ENCODE measurements at regions not wholly inside any gene's neighbourhood (a gene's known extent, or its start where the extent isn't known, plus 50 kb on each side); places are given as distances from the start of the nearest gene placed in this dataset.
A peak's percentile ranks its signal among the peaks of the same experiment; 100 is the strongest.
"Not testable (repeated sequence)": the region's sequence is repeated elsewhere in the genome, so short reads cannot be mapped to it uniquely, and the experiment has no call there.

DNA sequence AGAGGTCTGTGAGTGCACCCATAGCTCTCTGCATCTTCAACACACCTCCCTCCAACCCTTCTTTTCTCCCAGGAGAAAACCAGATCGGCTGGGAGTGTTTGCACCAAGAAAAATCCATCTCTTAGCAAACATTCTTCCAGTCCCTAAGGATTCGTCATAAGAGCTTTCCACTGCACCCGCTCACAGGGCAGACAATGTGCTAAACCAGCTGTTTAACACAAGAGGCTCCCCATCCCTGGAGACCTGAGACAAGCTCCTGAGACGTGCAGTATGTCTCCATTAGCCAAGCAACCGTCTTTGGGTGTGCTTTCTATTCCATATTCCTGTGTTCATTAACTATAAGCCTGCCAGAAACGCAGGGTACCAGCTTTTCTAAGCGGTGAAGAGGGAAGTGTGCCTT, 93.6 kb upstream of the ZNF462 start:
- no peak for DNase-seq (ENCODE audit: low read depth in 4 of 4, low spot score in 3 of 4)

DNA sequence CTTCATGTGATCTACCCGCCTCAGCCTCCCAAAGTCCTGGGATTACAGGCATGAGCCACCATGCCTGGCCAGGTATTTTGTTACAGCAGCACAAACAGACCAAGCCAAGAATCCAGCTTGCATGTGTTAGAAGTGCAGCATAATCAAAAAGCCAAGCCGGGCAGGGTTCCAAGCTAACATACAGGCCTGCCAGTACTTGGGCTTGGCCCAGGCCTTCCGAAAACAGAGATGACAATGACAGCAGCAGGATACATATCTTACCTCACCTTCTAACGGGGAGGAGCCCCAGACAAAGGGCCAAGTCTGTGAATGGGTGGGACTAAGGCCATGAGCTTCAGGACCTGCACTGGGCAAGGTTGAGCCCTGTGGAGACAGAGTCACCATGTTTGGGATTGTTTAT, 91.4 kb upstream of the ZNF462 start:
- DNase-seq (ENCODE audit: low read depth in 4 of 4, low spot score in 3 of 4): no peak

DNA sequence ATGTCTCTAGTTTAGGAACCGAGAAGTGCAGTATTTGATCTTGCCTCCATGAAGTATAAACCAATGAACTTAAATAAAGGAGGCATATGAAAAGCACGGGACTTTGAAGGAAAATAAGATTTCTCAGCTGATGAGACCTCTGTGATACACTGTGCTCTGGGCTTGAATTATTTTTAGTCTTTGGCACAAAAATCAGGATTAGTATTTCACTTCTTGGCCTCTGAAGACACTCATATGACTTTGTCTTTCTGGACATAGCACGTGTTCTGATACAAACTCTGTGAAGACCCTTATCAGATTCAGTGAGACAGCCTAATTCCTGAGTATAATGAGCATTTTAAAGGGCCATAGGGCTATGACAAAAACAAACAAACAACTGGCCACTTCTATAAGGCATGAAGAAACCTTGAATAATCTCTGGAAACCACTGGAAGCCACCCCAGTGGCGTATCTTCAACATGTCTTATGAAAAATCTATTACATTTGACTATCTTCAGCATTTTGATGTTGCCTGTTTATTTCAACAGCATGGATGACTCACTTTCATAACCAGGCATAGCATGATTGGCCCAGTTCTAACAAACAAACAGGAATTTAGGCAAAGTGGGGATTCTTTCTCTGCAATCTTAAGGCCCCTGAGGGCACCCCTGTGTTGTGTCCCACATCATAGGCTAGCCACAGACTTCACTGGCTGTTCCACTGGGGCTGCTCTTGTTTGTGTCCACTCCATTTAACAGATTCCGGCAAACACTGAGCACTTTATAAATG, 90.3 kb upstream of the ZNF462 start:
- no peak for DNase-seq (ENCODE audit: low read depth in 4 of 4, low spot score in 3 of 4)

DNA sequence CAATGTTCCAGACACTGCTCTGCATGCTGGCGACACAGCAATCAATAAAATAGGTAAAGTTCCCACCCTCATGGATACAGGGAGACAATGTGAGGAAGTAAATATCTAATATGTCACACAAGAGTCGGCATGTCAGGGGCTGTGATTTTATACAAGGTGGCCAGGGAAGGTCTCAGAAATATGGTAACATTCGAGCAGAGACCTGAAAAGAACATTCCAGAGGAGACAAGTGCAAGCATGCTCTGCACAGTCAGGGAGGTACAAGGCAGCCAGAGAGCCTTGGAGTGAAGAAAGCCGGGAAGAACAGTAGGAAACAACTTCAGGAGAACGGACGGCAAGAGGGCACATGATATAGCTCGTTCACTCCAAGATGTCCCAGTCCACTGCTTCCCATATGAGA, 89.2 kb upstream of the ZNF462 start:
- no peak for DNase-seq (ENCODE audit: low read depth in 4 of 4, low spot score in 3 of 4)

DNA sequence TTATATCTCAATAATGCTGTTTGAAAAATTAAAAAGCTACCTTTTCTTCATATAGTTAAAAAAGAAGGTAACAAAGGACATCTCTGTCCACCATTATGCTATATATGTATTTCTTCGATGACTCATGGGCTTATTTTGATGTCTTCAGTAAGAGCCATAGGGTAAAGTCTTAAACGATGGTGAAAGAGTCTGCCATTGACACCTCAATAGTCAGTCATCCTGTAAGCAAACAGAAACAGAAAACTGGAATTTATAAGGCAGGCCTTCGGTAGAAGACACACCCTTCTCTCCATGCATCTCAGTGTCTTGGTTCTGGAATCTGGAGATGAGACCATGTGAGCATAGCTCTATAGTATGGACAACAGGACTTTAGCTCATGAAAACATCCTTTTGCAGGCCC, 87.0 kb upstream of the ZNF462 start:
- no peak for DNase-seq (ENCODE audit: low read depth in 4 of 4, low spot score in 3 of 4)

DNA sequence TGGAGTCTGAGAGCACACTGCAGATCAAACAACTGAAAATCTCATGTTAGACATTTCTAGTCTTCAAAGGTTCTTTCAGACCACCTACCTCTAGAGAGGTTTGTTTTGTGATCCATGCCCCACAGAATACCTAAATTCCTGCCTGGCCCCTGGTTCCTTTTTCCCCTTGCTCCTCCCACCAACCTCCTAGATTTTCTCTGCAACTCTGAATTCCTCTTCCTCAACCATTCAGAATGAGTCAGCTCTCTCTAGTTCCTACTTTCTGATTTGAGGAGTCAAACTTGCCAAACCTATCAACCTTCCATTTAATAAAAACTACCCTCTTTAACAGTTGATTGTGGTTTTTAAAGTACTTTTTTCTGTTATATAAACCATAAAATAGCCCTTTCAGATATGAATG, 83.2 kb upstream of the ZNF462 start:
- no peak for DNase-seq (ENCODE audit: low read depth in 4 of 4, low spot score in 3 of 4)

DNA sequence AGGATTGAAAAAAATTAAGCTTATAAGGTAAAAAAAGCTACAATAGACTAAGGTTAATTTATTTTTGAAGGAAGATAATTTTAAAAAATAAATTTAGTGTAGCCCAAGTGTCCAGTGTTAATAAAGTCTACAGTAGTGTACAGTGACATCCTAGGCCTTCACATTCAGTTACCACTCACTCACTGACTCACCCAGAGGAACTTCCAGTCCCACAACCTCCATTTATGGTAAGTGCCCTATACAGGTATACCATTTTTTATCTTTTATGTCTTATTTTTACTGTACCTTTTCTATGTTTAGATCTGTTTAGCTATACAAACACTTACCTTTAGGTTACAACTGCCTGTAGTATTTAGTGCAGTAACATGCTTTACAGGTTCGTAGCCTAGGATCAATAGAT, 79.8 kb upstream of the ZNF462 start:
- no peak for DNase-seq (ENCODE audit: low read depth in 4 of 4, low spot score in 3 of 4)

DNA sequence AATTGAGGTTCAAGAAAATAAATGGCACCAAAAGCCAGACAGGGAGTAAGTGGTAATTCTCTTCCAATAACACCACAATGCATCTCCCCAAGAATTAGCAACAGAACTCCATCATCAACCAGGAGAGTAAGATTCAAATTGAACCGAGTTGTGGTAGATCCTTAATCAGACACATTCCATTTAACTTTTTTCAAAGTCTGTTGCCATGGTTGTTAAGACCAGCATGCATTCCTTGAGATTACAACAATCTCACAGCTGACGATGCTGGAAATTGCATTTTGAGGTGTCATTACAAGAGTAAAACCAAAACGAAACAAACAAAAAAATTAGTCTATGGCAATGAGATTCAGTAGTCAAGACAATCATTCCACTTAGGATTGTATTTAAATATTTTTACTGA, 78.9 kb upstream of the ZNF462 start:
- DNase-seq (ENCODE audit: low read depth in 4 of 4, low spot score in 3 of 4): no peak

DNA sequence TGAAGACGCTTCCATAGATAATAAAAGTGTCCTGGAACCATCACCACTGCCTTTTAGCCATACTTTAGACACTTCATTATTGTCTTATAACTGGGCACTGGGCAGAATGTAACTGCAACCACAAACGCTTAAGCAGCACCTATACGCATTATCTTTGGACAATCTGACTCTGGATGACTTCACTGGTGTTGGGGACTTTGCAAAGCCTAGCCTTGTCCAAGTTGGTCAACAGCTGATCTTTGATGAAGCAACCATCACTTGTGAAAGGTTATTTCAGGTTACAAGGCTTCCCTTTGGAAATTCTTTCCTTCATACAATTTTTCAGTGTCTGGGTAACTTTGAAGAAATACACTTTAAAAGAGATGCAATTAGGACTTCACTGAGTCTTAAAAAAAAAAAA, 77.8 kb upstream of the ZNF462 start:
- no peak for DNase-seq (ENCODE audit: low read depth in 4 of 4, low spot score in 3 of 4)

DNA sequence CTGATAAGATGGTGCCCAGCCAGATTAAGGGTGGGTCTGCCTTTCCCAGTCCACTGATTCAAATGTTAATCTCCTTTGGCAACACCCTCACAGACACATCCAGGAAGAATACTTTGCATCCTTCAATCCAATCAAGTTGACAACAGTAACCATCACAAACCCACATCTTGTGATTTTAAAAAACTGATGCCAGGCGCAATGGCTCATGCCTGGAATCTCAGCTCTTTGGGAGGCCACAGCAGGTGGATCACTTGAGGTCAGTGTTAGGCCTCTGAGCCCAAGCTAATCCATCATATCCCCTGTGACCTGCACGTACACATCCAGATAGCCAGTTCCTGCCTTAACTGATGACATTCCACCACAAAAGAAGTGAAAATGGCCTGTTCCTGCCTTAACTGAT, 74.9 kb upstream of the ZNF462 start:
- DNase-seq (ENCODE audit: low read depth in 4 of 4, low spot score in 3 of 4): not testable (repeated sequence)

DNA sequence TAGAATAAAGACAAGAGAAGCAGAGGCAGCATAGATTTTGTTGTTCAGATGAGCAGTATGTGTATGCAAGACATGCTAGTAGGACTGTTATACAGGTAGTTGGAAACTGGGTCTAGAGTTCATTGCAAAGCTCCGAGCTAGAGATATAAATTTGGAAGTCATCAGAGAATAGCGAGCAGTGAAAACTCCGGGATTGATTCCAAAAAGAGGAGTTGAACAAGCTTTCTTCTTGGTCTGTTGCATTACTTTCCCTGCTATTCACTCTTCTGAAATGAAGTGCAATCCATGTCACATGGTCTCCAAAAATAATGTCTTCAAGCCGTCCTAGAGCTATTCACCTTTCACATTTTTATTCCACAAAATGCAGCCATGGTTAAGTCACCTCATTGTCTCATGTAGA, 67.9 kb upstream of the ZNF462 start:
- DNase-seq (ENCODE audit: low read depth in 4 of 4, low spot score in 3 of 4): no peak

DNA sequence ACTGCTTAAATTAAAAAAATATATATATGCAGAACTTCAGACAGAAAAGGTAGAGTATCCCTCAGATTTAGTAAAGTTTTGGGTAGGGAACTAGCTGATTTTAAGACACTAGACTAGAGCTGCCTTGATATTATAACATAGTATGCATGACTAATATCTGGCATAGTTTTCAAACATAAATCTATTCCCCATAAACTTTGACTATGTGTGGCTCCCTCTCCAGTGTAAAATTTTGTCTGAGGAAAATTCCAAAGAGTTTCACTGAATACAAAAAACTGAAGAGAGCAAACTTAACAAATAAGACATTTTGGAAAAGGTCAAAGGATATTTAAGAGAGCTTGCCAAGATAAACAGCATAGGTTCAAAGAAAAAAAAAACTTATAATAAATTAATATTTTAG, 66.2 kb upstream of the ZNF462 start:
- no peak for DNase-seq (ENCODE audit: low read depth in 4 of 4, low spot score in 3 of 4)

DNA sequence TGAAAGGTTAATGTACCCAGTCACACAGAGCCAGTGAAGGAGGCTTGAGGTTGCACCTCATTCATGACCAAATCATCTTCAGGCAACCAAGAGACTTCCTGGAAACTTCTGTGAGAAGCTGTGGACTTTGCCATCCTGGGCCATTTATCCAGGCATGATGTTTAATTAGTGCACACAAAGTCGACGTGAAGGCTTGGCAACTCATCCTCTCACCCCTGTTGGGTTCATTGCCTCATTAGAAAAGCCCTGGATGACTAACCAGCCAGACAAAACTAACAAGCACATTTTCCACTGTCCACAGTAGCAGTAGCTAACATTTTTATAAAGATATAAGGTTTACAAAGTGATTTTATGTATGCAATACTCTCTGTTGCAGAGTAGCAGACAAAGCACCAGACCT, 65.7 kb upstream of the ZNF462 start:
- no peak for DNase-seq (ENCODE audit: low read depth in 4 of 4, low spot score in 3 of 4)

DNA sequence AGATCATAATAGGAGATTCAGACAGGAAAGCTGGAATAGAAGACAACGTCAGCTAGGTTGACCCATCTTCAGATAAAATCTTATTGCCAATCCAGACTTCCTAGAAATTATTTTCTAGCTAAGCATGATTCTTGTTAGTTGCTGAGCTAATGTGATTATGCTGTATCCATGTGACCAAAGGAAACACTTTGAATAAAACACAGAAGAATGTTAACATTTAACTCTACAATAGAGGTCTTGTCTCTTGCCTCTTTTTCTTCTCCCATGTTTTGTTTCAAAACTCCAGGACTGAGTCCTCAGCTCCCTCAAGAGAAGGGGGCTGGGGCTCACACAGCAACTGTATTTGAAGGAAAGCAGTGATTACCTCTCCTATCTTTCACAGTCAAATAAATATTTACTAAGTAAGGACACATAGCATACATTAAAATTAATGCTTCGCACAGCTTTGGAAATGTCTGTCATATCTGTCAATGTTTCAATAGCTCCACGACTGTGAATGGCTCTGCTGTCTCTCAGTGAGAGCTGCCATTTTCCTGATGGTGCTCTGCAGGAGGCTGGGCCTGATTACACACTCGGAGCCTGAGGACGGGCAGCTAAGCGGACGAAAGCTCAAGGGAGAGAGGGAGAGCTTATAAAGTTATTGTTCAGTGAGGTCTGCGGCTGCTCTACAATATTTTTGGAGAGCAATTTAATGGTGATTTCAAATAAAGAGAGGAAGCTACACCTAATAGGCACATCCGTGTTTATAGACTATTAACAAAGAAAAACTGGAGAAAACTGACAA, 64.8 kb upstream of the ZNF462 start:
- no peak for DNase-seq (ENCODE audit: low read depth in 4 of 4, low spot score in 3 of 4)

DNA sequence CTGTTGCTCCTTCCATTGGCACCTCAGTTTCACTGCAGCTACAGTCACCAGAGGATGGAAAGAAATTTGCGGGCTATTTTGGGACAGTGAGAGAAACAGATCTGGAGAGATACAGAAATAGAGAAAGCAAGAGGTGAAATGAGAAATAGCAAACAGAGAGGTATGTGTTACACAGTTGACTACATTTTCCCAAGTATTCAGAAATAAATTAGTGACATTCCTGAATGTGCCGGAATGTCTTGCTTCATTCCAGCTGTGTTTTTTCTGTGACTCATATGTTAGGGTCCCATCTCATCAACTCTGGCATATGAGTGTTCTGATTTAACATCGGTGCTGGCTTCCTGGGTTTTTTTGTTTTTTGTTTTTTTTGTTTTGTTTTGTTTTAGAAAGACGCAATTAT, 63.8 kb upstream of the ZNF462 start:
- peak in 1 of 4 donors; percentile 4 for DNase-seq (ENCODE audit: low read depth in 4 of 4, low spot score in 3 of 4)

DNA sequence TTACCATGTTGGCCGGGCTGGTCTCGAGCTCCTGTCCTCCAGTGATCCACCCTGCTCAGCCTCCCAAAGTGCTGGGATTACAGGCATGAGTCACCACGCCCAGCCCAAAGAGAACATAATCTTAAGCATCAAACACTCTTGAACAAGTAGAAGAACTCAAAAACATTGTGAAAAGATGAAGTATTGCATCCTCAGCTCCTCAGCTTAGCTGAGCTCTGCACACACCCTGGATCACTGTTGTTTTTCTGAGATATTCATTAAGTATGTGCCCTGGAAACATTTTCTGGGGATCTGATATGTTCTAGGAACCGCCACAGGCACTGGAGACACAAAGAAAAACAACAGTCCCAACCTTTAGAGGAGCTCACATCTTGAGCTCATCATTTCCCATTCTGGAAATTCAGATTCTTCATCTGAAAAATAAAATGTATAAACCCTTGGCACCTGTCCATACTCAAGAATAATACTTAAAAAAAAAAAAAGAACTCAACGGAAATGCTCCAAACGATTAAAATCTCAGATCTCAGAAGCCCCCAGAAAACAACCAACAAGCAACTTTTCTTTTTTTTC, 62.2 kb upstream of the ZNF462 start:
- DNase-seq (ENCODE audit: low read depth in 4 of 4, low spot score in 3 of 4): no peak

DNA sequence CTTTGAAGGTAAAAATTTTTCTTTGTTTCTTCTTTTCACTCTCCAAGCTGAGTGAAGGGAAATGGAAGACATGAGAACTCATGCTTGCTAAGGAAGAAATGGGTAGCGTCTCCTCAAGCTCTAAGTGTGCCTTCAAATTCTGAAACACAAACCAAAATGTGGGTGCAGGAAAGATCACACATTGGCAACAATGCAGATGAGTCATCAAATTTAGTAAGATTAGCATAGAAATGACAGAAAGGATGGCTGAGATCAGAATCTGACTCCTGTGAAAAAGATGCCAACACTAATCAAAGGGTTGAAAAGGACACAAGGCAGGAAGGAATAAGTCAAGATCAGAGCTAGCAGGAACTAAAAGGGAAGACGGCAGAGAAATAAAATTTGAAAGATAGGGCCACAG, 61.1 kb upstream of the ZNF462 start:
- no peak for DNase-seq (ENCODE audit: low read depth in 4 of 4, low spot score in 3 of 4)
